Activated CD4-positive, alpha-beta memory T cell treated with anti-CD3 and anti-CD28 coated beads for 36 hours (primary cell): ENCODE measurements at regions not wholly inside any gene's neighbourhood (a gene's known extent, or its start where the extent isn't known, plus 50 kb on each side); places are given as distances from the start of the nearest gene placed in this dataset.
"Not testable (repeated sequence)": the region's sequence is repeated elsewhere in the genome, so short reads cannot be mapped to it uniquely, and the experiment has no call there.

Source experiments
- CTCF ChIA-PET: fragments of 350-600 bp; sonication (Branson Sonifier 250); formaldehyde crosslinking; loops from one replicate; lab custom pipeline; 2021; ENCODE audit warnings: antibody characterized with exemption, inconsistent platforms; lab: Charles Lee
- POLR2A ChIA-PET: fragments of 350-600 bp; sonication (Branson Sonifier 250); formaldehyde crosslinking; loops from one replicate; lab custom pipeline; 2021; ENCODE audit warnings: antibody characterized with exemption; lab: Charles Lee
- DNase-seq: peaks from one replicate; pipeline ENCODE4 v3.0.0-alpha.2; 2020
- H3K27ac Mint-ChIP-seq: one replicate; pipeline ENCODE4 v1.8.0; 2021; ENCODE audit warnings: mixed read lengths
- H3K27me3 Mint-ChIP-seq: one replicate; pipeline ENCODE4 v1.8.0; 2021; ENCODE audit warnings: mixed read lengths
- H3K36me3 Mint-ChIP-seq: one replicate; pipeline ENCODE4 v1.8.0; 2021; ENCODE audit warnings: mixed read lengths
- H3K4me1 Mint-ChIP-seq: one replicate; pipeline ENCODE4 v1.8.0; 2021; ENCODE audit warnings: low read depth, mixed read lengths
- H3K4me3 Mint-ChIP-seq: one replicate; pipeline ENCODE4 v1.8.0; 2021; ENCODE audit warnings: mild to moderate bottlenecking, mixed read lengths
- H3K9me3 Mint-ChIP-seq: one replicate; pipeline ENCODE4 v1.8.0; 2021; ENCODE audit warnings: mixed read lengths
- intact Hi-C: fragments of 100-400 bp; cut with micrococcal nuclease; formaldehyde crosslinking; loops from one replicate; pipeline ENCODE4 v1.15.1; 2023

DNA sequence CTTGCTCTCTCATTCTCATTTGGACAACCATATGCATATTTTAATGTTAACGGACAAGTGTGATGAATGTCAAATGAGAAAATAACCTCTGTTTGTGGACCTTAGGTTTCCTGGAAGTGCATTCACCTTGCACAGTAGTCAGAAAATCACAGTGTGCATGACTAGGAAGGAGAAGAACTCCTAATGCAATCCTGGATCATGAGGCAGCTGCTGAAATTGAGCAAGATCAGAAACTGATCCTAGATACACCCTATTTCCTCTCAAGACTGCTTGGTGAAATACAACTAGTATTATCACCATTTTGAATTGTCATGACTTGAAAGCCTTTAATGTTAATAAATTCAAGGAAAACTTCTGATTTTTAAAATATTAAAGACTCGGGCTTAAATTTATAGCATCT is 1148.9 kb downstream of the STIM2 start:
- peaks cover 11% of the 10 kb centered on the region for H3K9me3 Mint-ChIP-seq
- ChIA-PET POLR2A (no interaction called here), CTCF (no interaction called here)
- intact Hi-C loops: no loop called here
- H3K27me3 Mint-ChIP-seq: no peaks in the 10 kb centered on the region
- H3K4me3 Mint-ChIP-seq: no peak overlapping the region
- no peak for DNase-seq
- H3K36me3 Mint-ChIP-seq: no peaks in the 10 kb centered on the region
- no peaks in the 10 kb centered on the region for H3K4me1 Mint-ChIP-seq
- H3K27ac Mint-ChIP-seq: no peak overlapping the region

DNA sequence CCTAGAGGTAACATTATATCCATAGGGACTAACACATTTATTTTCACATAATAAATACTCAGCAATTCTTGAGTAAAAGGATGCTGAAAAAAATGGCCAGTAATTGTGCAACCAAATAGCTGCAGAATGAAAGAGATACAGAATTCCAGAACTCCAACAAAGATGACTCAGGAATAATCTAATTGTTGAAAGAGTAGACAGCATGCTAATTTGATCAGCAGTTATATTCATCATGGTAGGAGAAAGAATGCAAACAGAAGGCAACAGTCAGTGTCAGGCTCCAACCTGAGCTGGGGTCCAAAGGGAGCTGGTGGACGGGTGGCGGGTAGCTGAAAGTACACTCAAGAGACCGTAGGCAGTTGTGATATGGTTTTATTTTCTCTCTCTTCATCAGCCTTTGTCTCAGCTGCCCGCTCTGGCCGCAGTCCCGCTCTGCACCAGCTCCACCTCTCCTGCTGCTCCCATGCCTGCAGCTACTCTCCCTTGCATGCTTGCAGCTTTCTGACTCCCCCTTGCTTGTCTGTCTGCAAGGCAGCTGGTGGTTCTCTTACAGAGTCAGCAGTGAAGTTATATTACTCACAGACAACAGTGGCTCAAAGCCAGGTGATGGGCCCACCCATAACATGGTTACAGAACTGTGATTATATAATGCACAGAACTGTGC is 1150.1 kb downstream of the STIM2 start:
- CTCF ChIA-PET: no interaction called here
- H3K4me1 Mint-ChIP-seq: no peaks in the 10 kb centered on the region

DNA sequence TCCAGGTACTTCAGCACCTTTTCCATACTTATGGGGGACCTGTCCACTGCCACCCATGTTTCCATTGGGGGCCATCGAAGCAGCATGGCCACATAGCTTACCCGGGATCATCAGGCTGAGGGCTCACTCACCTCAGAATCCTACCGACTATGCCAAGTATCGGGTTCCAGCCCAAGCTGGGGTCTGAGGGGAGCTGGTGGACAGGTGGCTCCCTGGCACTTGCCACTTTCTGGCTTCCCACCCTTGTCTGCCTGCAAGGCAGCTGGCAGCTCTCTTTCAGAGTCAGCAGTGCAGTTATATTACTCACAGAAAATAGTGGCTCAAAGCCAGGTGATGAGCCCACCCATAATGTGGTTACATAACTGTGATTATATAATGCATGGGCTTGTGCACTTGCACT is 1153.8 kb downstream of the STIM2 start:
- H3K9me3 Mint-ChIP-seq: peaks cover 18% of the 10 kb centered on the region
- no peaks in the 10 kb centered on the region for H3K27me3 Mint-ChIP-seq
- intact Hi-C loops: no loop called here
- no peak overlapping the region for H3K4me3 Mint-ChIP-seq
- ChIA-PET POLR2A (no interaction called here), CTCF (no interaction called here)
- H3K36me3 Mint-ChIP-seq: no peaks in the 10 kb centered on the region
- DNase-seq: no peak
- H3K27ac Mint-ChIP-seq: no peak overlapping the region
- H3K4me1 Mint-ChIP-seq: no peaks in the 10 kb centered on the region

More for the DNA sequence above, 1150.1 kb downstream of the STIM2 start:
- Mint-ChIP-seq H3K27ac (no peak overlapping the region), H3K27me3 (no peaks in the 10 kb centered on the region), H3K4me3 (no peak overlapping the region), H3K36me3 (no peaks in the 10 kb centered on the region), H3K9me3 (peaks cover 13% of the 10 kb centered on the region)
- POLR2A ChIA-PET: no interaction called here
- no peak for DNase-seq
- intact Hi-C loops: no loop called here

DNA sequence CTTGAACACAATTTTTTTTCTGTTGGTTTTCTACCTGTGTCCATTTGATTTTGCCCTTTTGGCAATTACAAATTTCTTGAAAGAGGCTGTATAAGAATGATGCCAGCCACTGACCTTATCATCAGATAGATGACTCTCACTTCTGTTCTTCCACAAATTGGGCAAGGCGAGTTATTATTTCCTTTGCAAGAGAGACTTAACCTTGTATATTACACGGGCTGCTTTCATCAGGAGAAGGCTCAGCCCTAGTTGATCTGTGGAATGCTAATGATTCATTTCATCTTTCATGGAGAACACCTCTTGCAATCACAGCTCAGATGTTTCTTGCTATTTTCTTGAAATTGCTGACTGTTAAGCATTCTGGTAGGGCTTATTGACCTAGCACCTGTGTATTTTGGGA is 1155.4 kb downstream of the STIM2 start:
- peaks cover 19% of the 10 kb centered on the region for H3K9me3 Mint-ChIP-seq
- intact Hi-C loops: no loop called here
- no peaks in the 10 kb centered on the region for H3K27me3 Mint-ChIP-seq
- H3K27ac Mint-ChIP-seq: no peak overlapping the region
- no peaks in the 10 kb centered on the region for H3K36me3 Mint-ChIP-seq
- no peak for DNase-seq
- no peaks in the 10 kb centered on the region for H3K4me1 Mint-ChIP-seq
- H3K4me3 Mint-ChIP-seq: no peak overlapping the region
- ChIA-PET POLR2A (no interaction called here), CTCF (no interaction called here)

- H3K4me3 Mint-ChIP-seq, H3K27ac Mint-ChIP-seq, CTCF ChIA-PET, intact Hi-C loops, H3K4me1 Mint-ChIP-seq, POLR2A ChIA-PET, DNase-seq, H3K27me3 Mint-ChIP-seq, H3K36me3 Mint-ChIP-seq: not testable (repeated sequence)
- peaks cover 25% of the 10 kb centered on the region for H3K9me3 Mint-ChIP-seq
Observed at GRCh38 chr4:28038253-28038652, 1177.6 kb downstream of the STIM2 start.

- POLR2A ChIA-PET: no interaction called here
Observed at GRCh38 chr4:28062562-28062961, 1201.9 kb downstream of the STIM2 start.

GRCh38 chr4:28073860-28074555 is 1213.4 kb downstream of the STIM2 start:
- Mint-ChIP-seq H3K27me3 (no peaks in the 10 kb centered on the region), H3K27ac (no peak overlapping the region)

More at GRCh38 chr4:28062562-28062961, 1201.9 kb downstream of the STIM2 start:
- Mint-ChIP-seq H3K9me3 (peaks cover 5% of the 10 kb centered on the region), H3K4me3 (no peak overlapping the region), H3K4me1 (no peaks in the 10 kb centered on the region), H3K27me3 (no peaks in the 10 kb centered on the region), H3K27ac (no peak overlapping the region), H3K36me3 (no peaks in the 10 kb centered on the region)
- CTCF ChIA-PET: no interaction called here
- DNase-seq: no peak
- intact Hi-C loops: no loop called here

DNA sequence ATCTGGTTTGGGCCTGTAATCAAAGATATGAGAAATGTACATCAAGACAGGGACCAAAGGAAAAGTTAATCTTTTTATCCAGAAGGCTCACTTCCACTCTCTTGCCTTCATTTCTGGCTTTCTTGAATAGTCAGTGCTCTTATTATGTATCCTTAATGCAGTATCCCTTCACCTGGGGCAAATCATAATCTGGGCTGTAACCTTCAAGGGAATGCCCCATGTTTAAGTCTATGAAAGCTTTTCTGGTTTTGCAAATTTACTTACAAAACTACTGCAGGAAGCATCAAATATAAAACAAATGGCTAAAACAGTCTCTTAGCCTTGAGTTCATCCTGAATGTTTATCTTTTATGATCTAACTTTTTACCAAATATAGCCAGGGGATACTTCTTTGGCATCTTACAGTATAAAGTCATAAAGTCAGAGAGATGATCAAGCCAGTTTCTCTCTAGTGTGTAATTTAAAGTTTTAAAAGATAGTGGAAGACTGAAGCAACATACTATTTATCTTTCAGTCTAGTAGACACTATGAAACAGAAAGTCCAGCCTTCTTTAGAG is 1214.8 kb downstream of the STIM2 start:
- no peak for DNase-seq
- H3K27me3 Mint-ChIP-seq: no peaks in the 10 kb centered on the region
- peaks cover 18% of the 10 kb centered on the region for H3K9me3 Mint-ChIP-seq
- ChIA-PET POLR2A (no interaction called here), CTCF (no interaction called here)
- intact Hi-C loops: no loop called here
- no peaks in the 10 kb centered on the region for H3K36me3 Mint-ChIP-seq
- H3K27ac Mint-ChIP-seq: no peak overlapping the region
- no peaks in the 10 kb centered on the region for H3K4me1 Mint-ChIP-seq
- no peak overlapping the region for H3K4me3 Mint-ChIP-seq

More at GRCh38 chr4:28073860-28074555, 1213.4 kb downstream of the STIM2 start:
- no peak for DNase-seq
- H3K36me3 Mint-ChIP-seq: no peaks in the 10 kb centered on the region
- ChIA-PET CTCF (no interaction called here), POLR2A (no interaction called here)
- intact Hi-C loops: no loop called here
- H3K4me1 Mint-ChIP-seq: no peaks in the 10 kb centered on the region
- no peak overlapping the region for H3K4me3 Mint-ChIP-seq
- peaks cover 11% of the 10 kb centered on the region for H3K9me3 Mint-ChIP-seq

- intact Hi-C loops, POLR2A ChIA-PET, H3K27ac Mint-ChIP-seq, H3K27me3 Mint-ChIP-seq, H3K36me3 Mint-ChIP-seq, H3K4me3 Mint-ChIP-seq, CTCF ChIA-PET, DNase-seq, H3K4me1 Mint-ChIP-seq: not testable (repeated sequence)
- peaks cover 25% of the 10 kb centered on the region for H3K9me3 Mint-ChIP-seq
Observed at GRCh38 chr4:28077203-28077602, 1216.6 kb downstream of the STIM2 start.

- peaks cover 53% of the 10 kb centered on the region for H3K9me3 Mint-ChIP-seq
- H3K27me3 Mint-ChIP-seq: no peaks in the 10 kb centered on the region
- CTCF ChIA-PET: no interaction called here
Observed at GRCh38 chr4:28082686-28083390, 1222.2 kb downstream of the STIM2 start.

GRCh38 chr4:28092610-28093009 is 1232.0 kb downstream of the STIM2 start:
- intact Hi-C loops: no loop called here
- Mint-ChIP-seq H3K4me1 (no peaks in the 10 kb centered on the region), H3K27ac (no peak overlapping the region), H3K27me3 (no peaks in the 10 kb centered on the region), H3K4me3 (no peak overlapping the region), H3K36me3 (no peaks in the 10 kb centered on the region), H3K9me3 (peaks cover 4% of the 10 kb centered on the region)
- ChIA-PET CTCF (no interaction called here), POLR2A (no interaction called here)
- no peak for DNase-seq

More at GRCh38 chr4:28082686-28083390, 1222.2 kb downstream of the STIM2 start:
- DNase-seq: no peak
- H3K36me3 Mint-ChIP-seq: no peaks in the 10 kb centered on the region
- POLR2A ChIA-PET: no interaction called here
- H3K27ac Mint-ChIP-seq: no peak overlapping the region
- intact Hi-C loops: no loop called here
- H3K4me1 Mint-ChIP-seq: no peaks in the 10 kb centered on the region
- H3K4me3 Mint-ChIP-seq: no peak overlapping the region

- POLR2A ChIA-PET: no interaction called here
- Mint-ChIP-seq H3K4me1 (no peaks in the 10 kb centered on the region), H3K27me3 (no peaks in the 10 kb centered on the region), H3K27ac (no peak overlapping the region), H3K9me3 (peaks cover 4% of the 10 kb centered on the region), H3K36me3 (no peaks in the 10 kb centered on the region), H3K4me3 (no peak overlapping the region)
- no peak for DNase-seq
- CTCF ChIA-PET: no interaction called here
- intact Hi-C loops: no loop called here
Observed at GRCh38 chr4:28093071-28093470, 1232.4 kb downstream of the STIM2 start.
